ENCODE measurements at regions not wholly inside any gene's neighbourhood (a gene's known extent, or its start where the extent isn't known, plus 50 kb on each side); places are given as distances from the start of the nearest gene placed in this dataset.

GRCh38 chrX:97842468-97843199 is 958.9 kb downstream of the RPA4 start:
- no peak for TF ChIP-seq ZFX (IDR thresholded peaks at IDR 0.05)
- TF ChIP-seq, protein P1, sequence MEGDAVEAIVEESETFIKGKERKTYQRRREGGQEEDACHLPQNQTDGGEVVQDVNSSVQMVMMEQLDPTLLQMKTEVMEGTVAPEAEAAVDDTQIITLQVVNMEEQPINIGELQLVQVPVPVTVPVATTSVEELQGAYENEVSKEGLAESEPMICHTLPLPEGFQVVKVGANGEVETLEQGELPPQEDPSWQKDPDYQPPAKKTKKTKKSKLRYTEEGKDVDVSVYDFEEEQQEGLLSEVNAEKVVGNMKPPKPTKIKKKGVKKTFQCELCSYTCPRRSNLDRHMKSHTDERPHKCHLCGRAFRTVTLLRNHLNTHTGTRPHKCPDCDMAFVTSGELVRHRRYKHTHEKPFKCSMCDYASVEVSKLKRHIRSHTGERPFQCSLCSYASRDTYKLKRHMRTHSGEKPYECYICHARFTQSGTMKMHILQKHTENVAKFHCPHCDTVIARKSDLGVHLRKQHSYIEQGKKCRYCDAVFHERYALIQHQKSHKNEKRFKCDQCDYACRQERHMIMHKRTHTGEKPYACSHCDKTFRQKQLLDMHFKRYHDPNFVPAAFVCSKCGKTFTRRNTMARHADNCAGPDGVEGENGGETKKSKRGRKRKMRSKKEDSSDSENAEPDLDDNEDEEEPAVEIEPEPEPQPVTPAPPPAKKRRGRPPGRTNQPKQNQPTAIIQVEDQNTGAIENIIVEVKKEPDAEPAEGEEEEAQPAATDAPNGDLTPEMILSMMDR (conservative IDR thresholded peaks at IDR 0.05) = no peak
- no peak overlapping the region for H3K27ac ChIP-seq

- no peak for TF ChIP-seq ZFX (IDR thresholded peaks at IDR 0.05)
- TF ChIP-seq, protein P1 (conservative IDR thresholded peaks at IDR 0.05) = no peak
These were observed 959.6 kb downstream of the RPA4 start for GRCh38 chrX:97843200-97843811.

DNA sequence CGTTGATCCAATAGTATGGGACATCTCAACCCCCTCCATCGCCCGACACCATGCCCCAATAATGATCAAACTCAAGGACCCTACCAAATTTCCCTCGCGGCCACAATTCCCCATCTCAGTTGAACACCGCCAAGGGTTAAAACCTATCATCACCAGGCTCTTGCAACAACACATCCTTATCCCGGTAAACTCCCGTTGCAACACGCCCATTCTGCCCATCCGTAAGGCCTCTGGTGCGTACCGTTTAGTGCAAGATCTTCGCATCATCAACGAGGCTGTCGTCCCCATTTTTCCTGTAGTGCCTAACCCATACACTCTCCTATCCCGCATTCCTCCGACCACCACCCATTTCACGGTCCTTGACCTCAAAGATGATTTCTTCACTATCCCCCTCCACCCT is 960.5 kb downstream of the RPA4 start:
- no peak overlapping the region for H3K27ac ChIP-seq
- TF ChIP-seq ZFX (IDR thresholded peaks at IDR 0.05) = no peak
- TF ChIP-seq, protein P1 (conservative IDR thresholded peaks at IDR 0.05) = no peak

More at GRCh38 chrX:97843200-97843811, 959.6 kb downstream of the RPA4 start:
- H3K27ac ChIP-seq = no peak overlapping the region

GRCh38 chrX:97844943-97845342 is 961.2 kb downstream of the RPA4 start:
- TF ChIP-seq ZFX (IDR thresholded peaks at IDR 0.05) = no peak
- TF ChIP-seq, protein P1 (conservative IDR thresholded peaks at IDR 0.05) = no peak
- no peak overlapping the region for H3K27ac ChIP-seq

DNA sequence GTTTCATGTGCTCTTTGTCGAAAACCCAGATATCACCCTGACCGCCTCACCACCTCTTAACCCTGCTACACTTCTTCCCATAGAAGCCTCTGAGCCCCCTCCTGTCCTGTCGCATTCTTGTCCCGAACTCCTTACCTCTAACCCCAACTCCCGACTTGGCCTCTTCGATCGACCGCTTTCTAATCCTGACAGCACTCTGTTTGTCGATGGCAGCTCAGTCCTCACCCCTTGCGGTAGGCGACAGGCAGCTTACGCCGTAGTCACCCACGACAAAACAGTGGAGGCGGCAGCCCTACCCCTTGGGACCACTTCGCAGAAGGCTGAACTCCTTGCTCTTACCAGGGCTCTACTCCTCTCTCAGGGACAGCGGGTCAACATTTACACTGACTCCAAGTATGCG is 961.7 kb downstream of the RPA4 start:
- no peak for TF ChIP-seq ZFX (IDR thresholded peaks at IDR 0.05)
- TF ChIP-seq, protein P1 (conservative IDR thresholded peaks at IDR 0.05) = no peak
- no peak overlapping the region for H3K27ac ChIP-seq

- H3K27ac ChIP-seq = no peak overlapping the region
- TF ChIP-seq ZFX (IDR thresholded peaks at IDR 0.05) = no peak
- TF ChIP-seq, protein P1 (conservative IDR thresholded peaks at IDR 0.05) = no peak
These were observed 962.5 kb downstream of the RPA4 start for GRCh38 chrX:97846228-97846627.

GRCh38 chrX:97846718-97847237 is 963.1 kb downstream of the RPA4 start:
- TF ChIP-seq ZFX (IDR thresholded peaks at IDR 0.05) = no peak
- TF ChIP-seq, protein P1 (conservative IDR thresholded peaks at IDR 0.05) = no peak
- H3K27ac ChIP-seq = no peak overlapping the region
